Neural progenitor cell (in vitro differentiated cells): ENCODE measurements at regions not wholly inside any gene's neighbourhood (a gene's known extent, or its start where the extent isn't known, plus 50 kb on each side); places are given as distances from the start of the nearest gene placed in this dataset.

Source experiments
- DNase-seq: peaks from one replicate; pipeline ENCODE4 v3.0.0-alpha.2; 2016; ENCODE audit warnings: low spot score
- H2AFZ ChIP-seq: fragments of 200-600 bp; sonication (generic); replicated peaks from 2 replicates; pipeline ENCODE4 v1.6.1; 2016; ENCODE audit warnings: antibody characterized with exemption
- H3F3A ChIP-seq: fragments of 200-600 bp; sonication (generic); 2 replicates; pipeline ENCODE4 v1.6.1; 2016; ENCODE audit warnings: antibody characterized with exemption, low read depth
- H3K27ac ChIP-seq: fragments of 200-600 bp; sonication (generic); 2 replicates; pipeline ENCODE4 v1.5.1; 2016; ENCODE audit warnings: mild to moderate bottlenecking
- H3K27me3 ChIP-seq: fragments of 200-600 bp; sonication (generic); 2 replicates; pipeline ENCODE4 v1.6.1; 2016; ENCODE audit warnings: mild to moderate bottlenecking, moderate library complexity
- H3K36me3 ChIP-seq: fragments of 200-600 bp; sonication (generic); 2 replicates; pipeline ENCODE4 v1.5.1; 2016
- H3K4me1 ChIP-seq: fragments of 200-600 bp; sonication (generic); 2 replicates; pipeline ENCODE4 v1.6.1; 2016; ENCODE audit warnings: mixed run types
- H3K4me2 ChIP-seq: fragments of 200-600 bp; sonication (generic); 2 replicates; pipeline ENCODE4 v1.6.1; 2016
- H3K4me3 ChIP-seq: fragments of 200-600 bp; sonication (generic); 2 replicates; pipeline ENCODE4 v1.5.1; 2016
- H3K79me2 ChIP-seq: fragments of 200-600 bp; sonication (generic); 2 replicates; pipeline ENCODE4 v1.6.1; 2016; ENCODE audit warnings: low read depth
- H3K9ac ChIP-seq: fragments of 200-600 bp; sonication (generic); 2 replicates; pipeline ENCODE4 v1.6.1; 2016
- H3K9me3 ChIP-seq: fragments of 200-600 bp; sonication (generic); 2 replicates; pipeline ENCODE4 v1.5.1; 2016; ENCODE audit warnings: low read depth
- H4K20me1 ChIP-seq: fragments of 200-600 bp; sonication (generic); 2 replicates; pipeline ENCODE4 v1.6.1; 2016; ENCODE audit warnings: low read depth
- H3K27ac Mint-ChIP-seq: 3 replicates; pipeline ENCODE4 v1.8.0; 2021; ENCODE audit warnings: mixed read lengths
- H3K27me3 Mint-ChIP-seq: 2 replicates; pipeline ENCODE4 v1.8.0; 2022; ENCODE audit warnings: low read depth, mild to moderate bottlenecking, inconsistent platforms, moderate library complexity, mixed read lengths; ENCODE audit not compliant: insufficient read depth
- H3K36me3 Mint-ChIP-seq: 3 replicates; pipeline ENCODE4 v1.8.0; 2021; ENCODE audit warnings: mixed read lengths
- H3K4me1 Mint-ChIP-seq: 3 replicates; pipeline ENCODE4 v1.8.0; 2021; ENCODE audit warnings: mixed read lengths
- H3K4me3 Mint-ChIP-seq: 3 replicates; pipeline ENCODE4 v1.8.0; 2021; ENCODE audit warnings: mild to moderate bottlenecking, moderate library complexity, mixed read lengths
- H3K9me3 Mint-ChIP-seq: 3 replicates; pipeline ENCODE4 v1.8.0; 2020; ENCODE audit warnings: mixed read lengths
- CTCF ChIP-seq: fragments of 200-600 bp; sonication (generic); IDR thresholded peaks from 2 replicates; pipeline ENCODE4 v1.5.1; 2017; ENCODE audit warnings: antibody characterized with exemption, mild to moderate bottlenecking
- EZH2 ChIP-seq: fragments of 200-600 bp; sonication (generic); IDR thresholded peaks from 2 replicates; pipeline ENCODE4 v1.6.1; 2017; ENCODE audit warnings: antibody characterized with exemption, mild to moderate bottlenecking, moderate library complexity
- EZH2phosphoT487 ChIP-seq: fragments of 200-600 bp; sonication (generic); IDR thresholded peaks from 2 replicates; pipeline ENCODE4 v1.6.1; 2017; ENCODE audit warnings: antibody characterized with exemption

- H3K79me2 ChIP-seq: no peaks in the 10 kb centered on the region
- no peaks in the 10 kb centered on the region for H3K27me3 Mint-ChIP-seq
- no peak overlapping the region for H2AFZ ChIP-seq
- H3K27me3 ChIP-seq: no peaks in the 10 kb centered on the region
- H3K9me3 Mint-ChIP-seq: peaks cover 3% of the 10 kb centered on the region
- no peak overlapping the region for H3K4me2 ChIP-seq
- H3K36me3 ChIP-seq: no peaks in the 10 kb centered on the region
- no peaks in the 10 kb centered on the region for H3K36me3 Mint-ChIP-seq
- no peak overlapping the region for H3K27ac Mint-ChIP-seq
- no peak overlapping the region for H3K4me3 Mint-ChIP-seq
- H3K9ac ChIP-seq: no peak overlapping the region
- peaks cover 10% of the 10 kb centered on the region for H3F3A ChIP-seq
- H3K4me1 ChIP-seq: no peaks in the 10 kb centered on the region
- peaks cover 11% of the 10 kb centered on the region for H3K4me1 Mint-ChIP-seq
- no peak for DNase-seq
- H3K9me3 ChIP-seq: no peaks in the 10 kb centered on the region
- H3K27ac ChIP-seq: no peak overlapping the region
- no peak overlapping the region for H3K4me3 ChIP-seq
- H4K20me1 ChIP-seq: no peaks in the 10 kb centered on the region
- TF ChIP-seq EZH2 (no peak), EZH2phosphoT487 (no peak), CTCF (no peak)
These were observed 65.0 kb upstream of the CFAP46 start for GRCh38 chr10:133007360-133007858.

GRCh38 chr10:133006806-133007205 lies 64.4 kb upstream of the CFAP46 start:
- Mint-ChIP-seq H3K9me3 (peaks cover 4% of the 10 kb centered on the region), H3K36me3 (no peaks in the 10 kb centered on the region)
- TF ChIP-seq EZH2phosphoT487 (no peak), EZH2 (no peak), CTCF (no peak)

GRCh38 chr10:133006202-133006601 lies 63.8 kb upstream of the CFAP46 start:
- H2AFZ ChIP-seq: no peak overlapping the region
- H3K9ac ChIP-seq: no peak overlapping the region
- Mint-ChIP-seq H3K4me3 (no peak overlapping the region), H3K4me1 (peaks cover 11% of the 10 kb centered on the region), H3K36me3 (no peaks in the 10 kb centered on the region), H3K27ac (no peak overlapping the region), H3K9me3 (peaks cover 4% of the 10 kb centered on the region), H3K27me3 (no peaks in the 10 kb centered on the region)
- H3K79me2 ChIP-seq: no peaks in the 10 kb centered on the region
- no peak for TF ChIP-seq EZH2
- TF ChIP-seq CTCF: no peak
- TF ChIP-seq EZH2phosphoT487: no peak
- H3K36me3 ChIP-seq: no peaks in the 10 kb centered on the region
- H3K4me1 ChIP-seq: no peaks in the 10 kb centered on the region
- no peak overlapping the region for H3K27ac ChIP-seq
- H3K4me2 ChIP-seq: no peak overlapping the region
- DNase-seq: no peak
- H3K9me3 ChIP-seq: no peaks in the 10 kb centered on the region
- H3K27me3 ChIP-seq: no peaks in the 10 kb centered on the region
- H3K4me3 ChIP-seq: no peak overlapping the region
- H4K20me1 ChIP-seq: no peaks in the 10 kb centered on the region
- peaks cover 5% of the 10 kb centered on the region for H3F3A ChIP-seq

More at GRCh38 chr10:133006806-133007205, 64.4 kb upstream of the CFAP46 start:
- no peaks in the 10 kb centered on the region for H4K20me1 ChIP-seq
- DNase-seq: no peak
- H3K36me3 ChIP-seq: no peaks in the 10 kb centered on the region
- Mint-ChIP-seq H3K4me3 (no peak overlapping the region), H3K4me1 (peaks cover 11% of the 10 kb centered on the region), H3K27me3 (no peaks in the 10 kb centered on the region), H3K27ac (no peak overlapping the region)
- H3K9ac ChIP-seq: no peak overlapping the region
- no peak overlapping the region for H3K27ac ChIP-seq
- H3K4me1 ChIP-seq: no peaks in the 10 kb centered on the region
- no peak overlapping the region for H3K4me2 ChIP-seq
- no peaks in the 10 kb centered on the region for H3K27me3 ChIP-seq
- no peaks in the 10 kb centered on the region for H3K9me3 ChIP-seq
- no peak overlapping the region for H2AFZ ChIP-seq
- no peaks in the 10 kb centered on the region for H3K79me2 ChIP-seq
- H3F3A ChIP-seq: peaks cover 10% of the 10 kb centered on the region
- H3K4me3 ChIP-seq: no peak overlapping the region
